ENCODE measurements at regions not wholly inside any gene's neighbourhood (a gene's known extent, or its start where the extent isn't known, plus 50 kb on each side); places are given as distances from the start of the nearest gene placed in this dataset.

- TF ChIP-seq AHDC1 (CRISPR knock-in tag; IDR thresholded peaks at IDR 0.05; ENCODE audit: borderline replicate concordance) (no peak), ZNF740 (CRISPR knock-in tag; IDR thresholded peaks at IDR 0.05) (no peak), ZNF530 (CRISPR knock-in tag; IDR thresholded peaks at IDR 0.05; ENCODE audit: low read depth) (no peak), HMGXB3 (CRISPR knock-in tag; IDR thresholded peaks at IDR 0.05; ENCODE audit: borderline replicate concordance) (no peak), ZNF772 (CRISPR knock-in tag; IDR thresholded peaks at IDR 0.05) (no peak), NFRKB (IDR thresholded peaks at IDR 0.05) (no peak), ZNF136 (CRISPR knock-in tag; IDR thresholded peaks at IDR 0.05; ENCODE audit: low read depth) (no peak), MLXIP (CRISPR knock-in tag; IDR thresholded peaks at IDR 0.05; ENCODE audit: borderline replicate concordance) (no peak), YEATS4 (CRISPR knock-in tag; IDR thresholded peaks at IDR 0.05; ENCODE audit: borderline replicate concordance) (no peak), ETV6 (CRISPR knock-in tag; conservative IDR thresholded peaks at IDR 0.05) (no peak), ARID5B (CRISPR knock-in tag; IDR thresholded peaks at IDR 0.05) (peak; percentile 49), ZNF510 (CRISPR knock-in tag; IDR thresholded peaks at IDR 0.05; ENCODE audit: low read depth) (no peak), AKAP8 (CRISPR knock-in tag; IDR thresholded peaks at IDR 0.05) (no peak)
Measured at GRCh38 chr2:19580830-19581229, 222.4 kb upstream of the OSR1 start (continued).

Measured in HepG2 (cell line).